ENCODE measurements at regions not wholly inside any gene's neighbourhood (a gene's known extent, or its start where the extent isn't known, plus 50 kb on each side); places are given as distances from the start of the nearest gene placed in this dataset.
A peak's percentile ranks its signal among the peaks of the same experiment; 100 is the strongest.

GRCh38 chr6:33854572-33855030 is 50.8 kb upstream of the MLN start:
- Mint-ChIP-seq H3K27ac (peak overlapping the region in 1 of 3 experiments; percentile 79; a peak in 2 of 7 replicates), H3K27me3 (ENCODE audit: low read depth) (peaks cover 5% of the 10 kb centered on the region), H3K9me3 (no peaks in the 10 kb centered on the region), H3K36me3 (ENCODE audit: insufficient read depth in 1 of 3, low read depth in 3 of 3) (no peaks in the 10 kb centered on the region), H3K4me1 (peaks cover 26 to 28% of the 10 kb centered on the region in 2 experiments), H3K4me3 (no peak overlapping the region; a peak in 1 of 5 replicates)
- no peak overlapping the region for H4K91ac ChIP-seq (ENCODE audit: insufficient read length, low read depth, low read length)
- no peaks in the 10 kb centered on the region for H3K4me1 ChIP-seq (ENCODE audit: insufficient read depth, low read length)
- H2BK120ac ChIP-seq (ENCODE audit: low read depth, low read length, poor library complexity, severe bottlenecking) = no peak overlapping the region
- no peak for DNase-seq
- H2BK12ac ChIP-seq (ENCODE audit: insufficient read length, low read depth, low read length) = no peak overlapping the region
- H3K79me2 ChIP-seq (ENCODE audit: insufficient read depth, low read length) = no peaks in the 10 kb centered on the region
- H3K9ac ChIP-seq (ENCODE audit: extremely low read depth, insufficient read length, low read length) = no peak overlapping the region
- no peak overlapping the region for H4K5ac ChIP-seq (ENCODE audit: insufficient read length, low read depth, low read length)
- no peak overlapping the region for H2AFZ ChIP-seq (ENCODE audit: low read length)
- H3K9me3 ChIP-seq (ENCODE audit: control insufficient read depth, low read depth, low read length) = no peaks in the 10 kb centered on the region
- H3K4ac ChIP-seq (ENCODE audit: low read depth, low read length) = no peak overlapping the region
- H4K20me1 ChIP-seq (ENCODE audit: control insufficient read depth, insufficient read depth, insufficient read length) = no peaks in the 10 kb centered on the region
- no peaks in the 10 kb centered on the region for H3K23me2 ChIP-seq (ENCODE audit: insufficient read length, low read depth, low read length, poor library complexity, severe bottlenecking)
- no peak overlapping the region for H3K23ac ChIP-seq (ENCODE audit: insufficient read length, low read depth, low read length)
- no peaks in the 10 kb centered on the region for H3K27me3 ChIP-seq (ENCODE audit: insufficient read depth, low read length)
- H2BK5ac ChIP-seq (ENCODE audit: insufficient read length, low read length) = no peak overlapping the region
- no peak overlapping the region for H4K8ac ChIP-seq (replicated peaks; ENCODE audit: insufficient read length, low read depth, low read length)
- no peaks in the 10 kb centered on the region for H3K79me1 ChIP-seq (ENCODE audit: insufficient read depth, low read depth, low read length, poor library complexity, severe bottlenecking)
- no peak overlapping the region for H2BK15ac ChIP-seq (ENCODE audit: low read depth, low read length)
- no peak overlapping the region for H3K56ac ChIP-seq (ENCODE audit: insufficient read length, low read depth, low read length)
- no peak overlapping the region for H3K27ac ChIP-seq (ENCODE audit: insufficient read length, low read depth, low read length)
- no peak overlapping the region for H2AK5ac ChIP-seq (ENCODE audit: insufficient read length, low read length)
- H3K4me2 ChIP-seq (ENCODE audit: insufficient read depth, insufficient read length, low read length) = no peak overlapping the region
- no peak for TF ChIP-seq CTCF (conservative IDR thresholded peaks at IDR 0.05)
- H2BK20ac ChIP-seq (ENCODE audit: low read depth, low read length, poor library complexity, severe bottlenecking) = no peak overlapping the region
- H3T11ph ChIP-seq (ENCODE audit: low read length) = no peak overlapping the region
- no peak overlapping the region for H3K18ac ChIP-seq (ENCODE audit: insufficient read length, low read depth, low read length)
- no CpG with 5 or more reads among the region's 14 CpGs for WGBS (ENCODE audit: extremely low coverage, insufficient read length, low lambda C conversion rate)
- no peak overlapping the region for H3K14ac ChIP-seq (ENCODE audit: insufficient read depth, low read length)

Data from H9 (cell line).